ENCODE measurements at regions not wholly inside any gene's neighbourhood (a gene's known extent, or its start where the extent isn't known, plus 50 kb on each side); places are given as distances from the start of the nearest gene placed in this dataset.

- TF ChIP-seq CTCF (IDR thresholded peaks at IDR 0.05 in 4 of 5, conservative IDR thresholded peaks at IDR 0.05 in 1 of 5) (no peak), POLR2A (IDR thresholded peaks at IDR 0.05) (no peak)
Measured at GRCh38 chr5:113675166-113675565, 161.7 kb downstream of the YTHDC2 start.
